ENCODE measurements at regions not wholly inside any gene's neighbourhood (a gene's known extent, or its start where the extent isn't known, plus 50 kb on each side); places are given as distances from the start of the nearest gene placed in this dataset.

DNA sequence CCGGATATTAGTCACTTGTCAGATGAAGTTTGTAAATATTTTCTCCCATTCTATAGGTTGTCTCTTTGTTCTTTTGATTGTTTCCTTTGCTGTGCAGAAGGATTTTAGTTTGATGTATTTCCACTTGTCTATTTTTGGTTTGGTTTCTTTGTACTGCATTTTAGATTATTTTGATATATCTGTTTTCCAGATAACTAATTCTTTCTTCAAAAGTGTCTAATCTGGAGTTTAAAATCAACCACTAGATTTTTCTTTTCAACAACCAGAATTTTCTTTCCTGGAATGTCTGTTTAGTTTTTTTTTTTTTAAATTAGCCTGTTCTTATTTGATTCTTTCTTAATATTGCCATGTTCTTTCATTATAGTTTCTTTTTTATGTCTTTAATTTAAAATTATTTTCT, 116.8 kb upstream of the INHBA start:
- Histone ChIP-seq H3K9ac (ENCODE audit: low read depth in 1 of 2, low read length in 2 of 2) (no peak overlapping the region), H3K27me3 (ENCODE audit: control insufficient read depth in 4 of 4, insufficient read depth in 4 of 4, low read length in 3 of 4) (peaks cover 0 to 9% (median 0%) of the 10 kb centered on the region in 4 donors), H3K4me1 (ENCODE audit: control insufficient read depth in 4 of 4, insufficient read depth in 4 of 4, low read length in 3 of 4) (no peaks in the 10 kb centered on the region), H3K27ac (ENCODE audit: low read depth in 1 of 2, low read length in 2 of 2) (no peak overlapping the region), H3K9me3 (ENCODE audit: control insufficient read depth in 4 of 4, low read length in 3 of 4) (no peaks in the 10 kb centered on the region), H3K4me3 (ENCODE audit: low read depth in 1 of 3, low read length in 3 of 3) (no peak overlapping the region), H3K36me3 (ENCODE audit: control insufficient read depth in 4 of 4, insufficient read depth in 3 of 4, low read depth in 1 of 4, low read length in 3 of 4) (no peaks in the 10 kb centered on the region)
- no peak for DNase-seq (ENCODE audit: low spot score)
- WGBS, result 79% methylated on average over 1 of the region's 1 CpG
- TF ChIP-seq SP1 (IDR thresholded peaks at IDR 0.05) (no peak), EGR1 (IDR thresholded peaks at IDR 0.05; ENCODE audit: low read depth in 2 of 2) (no peak), JUND (IDR thresholded peaks at IDR 0.05) (no peak), RAD21 (IDR thresholded peaks at IDR 0.05) (no peak), YY1 (IDR thresholded peaks at IDR 0.05) (no peak)
- TF ChIP-seq, protein P1, sequence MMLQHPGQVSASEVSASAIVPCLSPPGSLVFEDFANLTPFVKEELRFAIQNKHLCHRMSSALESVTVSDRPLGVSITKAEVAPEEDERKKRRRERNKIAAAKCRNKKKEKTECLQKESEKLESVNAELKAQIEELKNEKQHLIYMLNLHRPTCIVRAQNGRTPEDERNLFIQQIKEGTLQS (IDR thresholded peaks at IDR 0.05), result no peak
- TF ChIP-seq, protein P2, sequence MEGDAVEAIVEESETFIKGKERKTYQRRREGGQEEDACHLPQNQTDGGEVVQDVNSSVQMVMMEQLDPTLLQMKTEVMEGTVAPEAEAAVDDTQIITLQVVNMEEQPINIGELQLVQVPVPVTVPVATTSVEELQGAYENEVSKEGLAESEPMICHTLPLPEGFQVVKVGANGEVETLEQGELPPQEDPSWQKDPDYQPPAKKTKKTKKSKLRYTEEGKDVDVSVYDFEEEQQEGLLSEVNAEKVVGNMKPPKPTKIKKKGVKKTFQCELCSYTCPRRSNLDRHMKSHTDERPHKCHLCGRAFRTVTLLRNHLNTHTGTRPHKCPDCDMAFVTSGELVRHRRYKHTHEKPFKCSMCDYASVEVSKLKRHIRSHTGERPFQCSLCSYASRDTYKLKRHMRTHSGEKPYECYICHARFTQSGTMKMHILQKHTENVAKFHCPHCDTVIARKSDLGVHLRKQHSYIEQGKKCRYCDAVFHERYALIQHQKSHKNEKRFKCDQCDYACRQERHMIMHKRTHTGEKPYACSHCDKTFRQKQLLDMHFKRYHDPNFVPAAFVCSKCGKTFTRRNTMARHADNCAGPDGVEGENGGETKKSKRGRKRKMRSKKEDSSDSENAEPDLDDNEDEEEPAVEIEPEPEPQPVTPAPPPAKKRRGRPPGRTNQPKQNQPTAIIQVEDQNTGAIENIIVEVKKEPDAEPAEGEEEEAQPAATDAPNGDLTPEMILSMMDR (IDR thresholded peaks at IDR 0.05; ENCODE audit: low read depth, low read length, missing input control), result no peak
- TF ChIP-seq, protein P3, sequence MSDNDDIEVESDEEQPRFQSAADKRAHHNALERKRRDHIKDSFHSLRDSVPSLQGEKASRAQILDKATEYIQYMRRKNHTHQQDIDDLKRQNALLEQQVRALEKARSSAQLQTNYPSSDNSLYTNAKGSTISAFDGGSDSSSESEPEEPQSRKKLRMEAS (IDR thresholded peaks at IDR 0.05), result no peak

DNA sequence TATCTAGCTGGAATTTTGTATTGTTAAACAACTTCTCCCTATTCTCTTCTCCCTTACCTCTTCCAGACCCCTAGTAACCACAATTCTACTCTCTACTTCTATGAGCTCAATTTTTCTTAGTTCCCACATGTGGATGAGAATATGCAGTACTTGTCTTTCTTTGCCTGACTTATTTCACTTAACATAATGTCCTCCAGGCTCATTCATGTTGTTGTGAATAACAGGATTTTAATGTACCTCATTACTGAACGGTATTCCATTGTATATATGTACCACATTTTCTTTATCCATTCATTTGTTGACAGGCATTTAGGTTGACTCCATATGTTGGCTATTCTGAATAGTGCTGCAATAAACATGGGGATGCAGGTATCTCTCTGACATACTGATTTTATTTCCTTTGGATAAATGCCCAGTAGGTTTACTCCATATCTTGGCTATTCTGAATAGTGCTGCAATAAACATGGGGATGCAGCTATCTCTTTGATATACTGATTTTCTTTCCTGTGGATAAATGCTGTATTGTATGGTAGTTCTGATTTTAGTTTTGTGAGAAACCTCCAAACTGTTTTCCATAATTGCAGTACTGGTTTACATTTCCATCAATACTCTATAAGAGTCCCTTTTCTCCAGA, 116.0 kb upstream of the INHBA start:
- Histone ChIP-seq H3K4me3 (ENCODE audit: low read depth in 1 of 3, low read length in 3 of 3) (no peak overlapping the region), H3K4me1 (ENCODE audit: control insufficient read depth in 4 of 4, insufficient read depth in 4 of 4, low read length in 3 of 4) (no peaks in the 10 kb centered on the region), H3K9ac (ENCODE audit: low read depth in 1 of 2, low read length in 2 of 2) (no peak overlapping the region), H3K27me3 (ENCODE audit: control insufficient read depth in 4 of 4, insufficient read depth in 4 of 4, low read length in 3 of 4) (peaks cover 0 to 9% (median 0%) of the 10 kb centered on the region in 4 donors), H3K9me3 (ENCODE audit: control insufficient read depth in 4 of 4, low read length in 3 of 4) (no peaks in the 10 kb centered on the region), H3K36me3 (ENCODE audit: control insufficient read depth in 4 of 4, insufficient read depth in 3 of 4, low read depth in 1 of 4, low read length in 3 of 4) (no peaks in the 10 kb centered on the region), H3K27ac (ENCODE audit: low read depth in 1 of 2, low read length in 2 of 2) (no peak overlapping the region)
- DNase-seq (ENCODE audit: low spot score), result no peak
- TF ChIP-seq NR2F2 (IDR thresholded peaks at IDR 0.05), result no peak
- TF ChIP-seq SP1 (IDR thresholded peaks at IDR 0.05), result no peak
- TF ChIP-seq, protein P4, sequence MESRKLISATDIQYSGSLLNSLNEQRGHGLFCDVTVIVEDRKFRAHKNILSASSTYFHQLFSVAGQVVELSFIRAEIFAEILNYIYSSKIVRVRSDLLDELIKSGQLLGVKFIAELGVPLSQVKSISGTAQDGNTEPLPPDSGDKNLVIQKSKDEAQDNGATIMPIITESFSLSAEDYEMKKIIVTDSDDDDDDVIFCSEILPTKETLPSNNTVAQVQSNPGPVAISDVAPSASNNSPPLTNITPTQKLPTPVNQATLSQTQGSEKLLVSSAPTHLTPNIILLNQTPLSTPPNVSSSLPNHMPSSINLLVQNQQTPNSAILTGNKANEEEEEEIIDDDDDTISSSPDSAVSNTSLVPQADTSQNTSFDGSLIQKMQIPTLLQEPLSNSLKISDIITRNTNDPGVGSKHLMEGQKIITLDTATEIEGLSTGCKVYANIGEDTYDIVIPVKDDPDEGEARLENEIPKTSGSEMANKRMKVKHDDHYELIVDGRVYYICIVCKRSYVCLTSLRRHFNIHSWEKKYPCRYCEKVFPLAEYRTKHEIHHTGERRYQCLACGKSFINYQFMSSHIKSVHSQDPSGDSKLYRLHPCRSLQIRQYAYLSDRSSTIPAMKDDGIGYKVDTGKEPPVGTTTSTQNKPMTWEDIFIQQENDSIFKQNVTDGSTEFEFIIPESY (IDR thresholded peaks at IDR 0.05), result no peak
- TF ChIP-seq EGR1 (IDR thresholded peaks at IDR 0.05; ENCODE audit: low read depth in 2 of 2), result no peak
- TF ChIP-seq, protein P2 (IDR thresholded peaks at IDR 0.05; ENCODE audit: low read depth, low read length, missing input control), result no peak
- TF ChIP-seq HNF4A (conservative IDR thresholded peaks at IDR 0.05), result no peak
- TF ChIP-seq HNF4G (IDR thresholded peaks at IDR 0.05), result no peak
- TF ChIP-seq, protein P5, sequence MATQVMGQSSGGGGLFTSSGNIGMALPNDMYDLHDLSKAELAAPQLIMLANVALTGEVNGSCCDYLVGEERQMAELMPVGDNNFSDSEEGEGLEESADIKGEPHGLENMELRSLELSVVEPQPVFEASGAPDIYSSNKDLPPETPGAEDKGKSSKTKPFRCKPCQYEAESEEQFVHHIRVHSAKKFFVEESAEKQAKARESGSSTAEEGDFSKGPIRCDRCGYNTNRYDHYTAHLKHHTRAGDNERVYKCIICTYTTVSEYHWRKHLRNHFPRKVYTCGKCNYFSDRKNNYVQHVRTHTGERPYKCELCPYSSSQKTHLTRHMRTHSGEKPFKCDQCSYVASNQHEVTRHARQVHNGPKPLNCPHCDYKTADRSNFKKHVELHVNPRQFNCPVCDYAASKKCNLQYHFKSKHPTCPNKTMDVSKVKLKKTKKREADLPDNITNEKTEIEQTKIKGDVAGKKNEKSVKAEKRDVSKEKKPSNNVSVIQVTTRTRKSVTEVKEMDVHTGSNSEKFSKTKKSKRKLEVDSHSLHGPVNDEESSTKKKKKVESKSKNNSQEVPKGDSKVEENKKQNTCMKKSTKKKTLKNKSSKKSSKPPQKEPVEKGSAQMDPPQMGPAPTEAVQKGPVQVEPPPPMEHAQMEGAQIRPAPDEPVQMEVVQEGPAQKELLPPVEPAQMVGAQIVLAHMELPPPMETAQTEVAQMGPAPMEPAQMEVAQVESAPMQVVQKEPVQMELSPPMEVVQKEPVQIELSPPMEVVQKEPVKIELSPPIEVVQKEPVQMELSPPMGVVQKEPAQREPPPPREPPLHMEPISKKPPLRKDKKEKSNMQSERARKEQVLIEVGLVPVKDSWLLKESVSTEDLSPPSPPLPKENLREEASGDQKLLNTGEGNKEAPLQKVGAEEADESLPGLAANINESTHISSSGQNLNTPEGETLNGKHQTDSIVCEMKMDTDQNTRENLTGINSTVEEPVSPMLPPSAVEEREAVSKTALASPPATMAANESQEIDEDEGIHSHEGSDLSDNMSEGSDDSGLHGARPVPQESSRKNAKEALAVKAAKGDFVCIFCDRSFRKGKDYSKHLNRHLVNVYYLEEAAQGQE (IDR thresholded peaks at IDR 0.05), result no peak
- no peak for TF ChIP-seq RXRA (IDR thresholded peaks at IDR 0.05)
- TF ChIP-seq, protein P3 (IDR thresholded peaks at IDR 0.05), result no peak
- TF ChIP-seq, protein P1 (IDR thresholded peaks at IDR 0.05), result no peak
- TF ChIP-seq JUND (IDR thresholded peaks at IDR 0.05), result no peak
- TF ChIP-seq GABPA (IDR thresholded peaks at IDR 0.05 in 1 of 2, conservative IDR thresholded peaks at IDR 0.05 in 1 of 2), result no peak
- TF ChIP-seq TAF1 (conservative IDR thresholded peaks at IDR 0.05), result no peak
- no peak for TF ChIP-seq FOXA1 (IDR thresholded peaks at IDR 0.05)
- WGBS, result 55% methylated on average over 1 of the region's 1 CpG
